T-helper 2 cell treated with Interferon-gamma antibody and Interleukin-4, amounts not matched to agents 100 ng/mL and 5 ng/mL, for 36 hours (primary cell): ENCODE measurements at regions not wholly inside any gene's neighbourhood (a gene's known extent, or its start where the extent isn't known, plus 50 kb on each side); places are given as distances from the start of the nearest gene placed in this dataset.
"Not testable (repeated sequence)": the region's sequence is repeated elsewhere in the genome, so short reads cannot be mapped to it uniquely, and the experiment has no call there.

ENCODE experiments used
- intact Hi-C: fragments of 100-400 bp; cut with micrococcal nuclease; formaldehyde crosslinking; loops from one replicate; pipeline ENCODE4 v1.15.1; 2023

GRCh38 chr6:144601221-144601620 is 316.1 kb downstream of the UTRN start:
- intact Hi-C loops = no loop called here

- intact Hi-C loops = no loop called here
These were observed 317.5 kb downstream of the UTRN start for GRCh38 chr6:144602523-144603180.

- intact Hi-C loops = no loop called here
These were observed 320.9 kb downstream of the UTRN start for GRCh38 chr6:144606083-144606482.

GRCh38 chr6:144607998-144608735 is 323.0 kb downstream of the UTRN start:
- intact Hi-C loops = no loop called here

GRCh38 chr6:144612811-144613210 is 327.7 kb downstream of the UTRN start:
- intact Hi-C loops = no loop called here

- intact Hi-C loops = no loop called here
These were observed 328.7 kb downstream of the UTRN start for GRCh38 chr6:144613859-144614258.

GRCh38 chr6:144615870-144616269 is 330.7 kb downstream of the UTRN start:
- intact Hi-C loops = no loop called here

GRCh38 chr6:144617191-144617590 is 332.1 kb downstream of the UTRN start:
- intact Hi-C loops = no loop called here

GRCh38 chr6:144617708-144618107 is 332.6 kb downstream of the UTRN start:
- intact Hi-C loops = no loop called here

GRCh38 chr6:144619966-144620365 is 334.8 kb downstream of the UTRN start:
- intact Hi-C loops = no loop called here

- intact Hi-C loops = no loop called here
These were observed 336.2 kb downstream of the UTRN start for GRCh38 chr6:144621332-144621731.

- intact Hi-C loops = no loop called here
These were observed 339.1 kb downstream of the UTRN start for GRCh38 chr6:144624246-144624645.

- intact Hi-C loops = no loop called here
These were observed 339.6 kb downstream of the UTRN start for GRCh38 chr6:144624716-144625115.

- intact Hi-C loops = no loop called here
These were observed 345.7 kb downstream of the UTRN start for GRCh38 chr6:144630857-144631256.

GRCh38 chr6:144632266-144632665 is 347.1 kb downstream of the UTRN start:
- intact Hi-C loops = no loop called here

- intact Hi-C loops = no loop called here
These were observed 348.8 kb downstream of the UTRN start for GRCh38 chr6:144633886-144634285.

GRCh38 chr6:144634371-144634770 is 349.2 kb downstream of the UTRN start:
- intact Hi-C loops = no loop called here

- intact Hi-C loops = no loop called here
These were observed 349.9 kb downstream of the UTRN start for GRCh38 chr6:144635051-144635450.

GRCh38 chr6:144636025-144636424 is 350.9 kb downstream of the UTRN start:
- intact Hi-C loops = not testable (repeated sequence)

GRCh38 chr6:144637541-144637940 is 352.4 kb downstream of the UTRN start:
- intact Hi-C loops = no loop called here

- intact Hi-C loops = no loop called here
These were observed 354.5 kb downstream of the UTRN start for GRCh38 chr6:144639654-144640053.

GRCh38 chr6:144641286-144641685 is 356.2 kb downstream of the UTRN start:
- intact Hi-C loops = no loop called here

- intact Hi-C loops = no loop called here
These were observed 359.6 kb downstream of the UTRN start for GRCh38 chr6:144644776-144645175.
